HEK293 (cell line): ENCODE measurements at regions not wholly inside any gene's neighbourhood (a gene's known extent, or its start where the extent isn't known, plus 50 kb on each side); places are given as distances from the start of the nearest gene placed in this dataset.

Source experiments
- CTCF ChIA-PET: fragments of 350-600 bp; formaldehyde crosslinking; extraction: SDS; loops from one replicate; lab custom pipeline; 2021; ENCODE audit warnings: antibody characterized with exemption; lab: Yijun Ruan, JAX
- POLR2A ChIA-PET: fragments of 300-600 bp; formaldehyde crosslinking; extraction: SDS; loops from one replicate; lab custom pipeline; 2020; ENCODE audit warnings: antibody characterized with exemption, inconsistent platforms; lab: Yijun Ruan, JAX
- H3K27ac ChIP-seq: fragments of 200-500 bp; sonication (Bioruptor generic); 2 replicates; pipeline ENCODE4 v1.5.1; 2014; ENCODE audit warnings: low read depth, low read length, control low read depth, inconsistent platforms; ENCODE audit errors: extremely low read depth
- H3K36me3 ChIP-seq, 2 experiments: fragments of 200-500 bp in 1 of 2; sonication (Bioruptor generic) in 1 of 2; 1 replicate in 1 of 2; 2 replicates in 1 of 2; pipeline ENCODE4 v1.5.1; 2014 to 2017; ENCODE audit warnings: inconsistent platforms in 2 of 2, low read length in 2 of 2; ENCODE audit not compliant: control insufficient read depth in 2 of 2, insufficient read depth in 1 of 2
- H3K4me1 ChIP-seq: fragments of 200-500 bp; sonication (Bioruptor generic); 2 replicates; pipeline ENCODE4 v1.5.1; 2014; ENCODE audit warnings: mild to moderate bottlenecking, low read length, inconsistent platforms; ENCODE audit not compliant: control insufficient read depth, insufficient read depth
- H3K4me3 ChIP-seq: 2 replicates; pipeline ENCODE4 v1.5.1; 2011; ENCODE audit warnings: low read depth, mild to moderate bottlenecking, control low read depth, low read length, moderate library complexity
- H3K9me3 ChIP-seq: fragments of 200-500 bp; sonication (Bioruptor generic); 2 replicates; pipeline ENCODE4 v1.5.1; 2014; ENCODE audit warnings: low read depth, low read length, inconsistent platforms; ENCODE audit not compliant: control insufficient read depth, insufficient read depth
- EGR2 ChIP-seq: fragments of 450-650 bp; formaldehyde crosslinking; IDR thresholded peaks from 2 replicates; pipeline ENCODE4 v1.5.1; 2016; ENCODE audit warnings: low read depth, missing biosample characterization, missing genetic modification characterization
- GLIS1 ChIP-seq: fragments of 450-650 bp; formaldehyde crosslinking; IDR thresholded peaks from 2 replicates; pipeline ENCODE4 v1.5.1; 2016; ENCODE audit warnings: missing biosample characterization, missing genetic modification characterization
- KLF9 ChIP-seq: fragments of 450-650 bp; formaldehyde crosslinking; IDR thresholded peaks from 2 replicates; pipeline ENCODE4 v1.5.1; 2016; ENCODE audit warnings: missing biosample characterization, missing genetic modification characterization, low read depth
- SCRT1 ChIP-seq: fragments of 450-650 bp; formaldehyde crosslinking; IDR thresholded peaks from 2 replicates; pipeline ENCODE4 v1.5.1; 2016; ENCODE audit warnings: missing biosample characterization, missing genetic modification characterization, borderline replicate concordance
- YY1 ChIP-seq: fragments of 450-650 bp; formaldehyde crosslinking; IDR thresholded peaks from 2 replicates; pipeline ENCODE4 v1.5.1; 2018; ENCODE audit warnings: missing biosample characterization, missing genetic modification characterization
- ZBTB1 ChIP-seq: fragments of 450-650 bp; formaldehyde crosslinking; IDR thresholded peaks from 2 replicates; pipeline ENCODE4 v1.5.1; 2016; ENCODE audit warnings: missing biosample characterization, missing genetic modification characterization
- ZNF114 ChIP-seq: fragments of 450-650 bp; formaldehyde crosslinking; IDR thresholded peaks from 2 replicates; pipeline ENCODE4 v1.5.0; 2017; ENCODE audit warnings: missing biosample characterization, missing genetic modification characterization
- ZNF155 ChIP-seq: fragments of 450-650 bp; formaldehyde crosslinking; IDR thresholded peaks from 2 replicates; pipeline ENCODE4 v1.5.1; 2016; ENCODE audit warnings: missing biosample characterization, missing genetic modification characterization
- ZNF169 ChIP-seq: fragments of 450-650 bp; formaldehyde crosslinking; IDR thresholded peaks from 2 replicates; pipeline ENCODE4 v1.5.1; 2016; ENCODE audit warnings: missing biosample characterization, missing genetic modification characterization
- ZNF350 ChIP-seq: fragments of 450-650 bp; formaldehyde crosslinking; IDR thresholded peaks from 2 replicates; pipeline ENCODE4 v1.5.0; 2017; ENCODE audit warnings: missing biosample characterization, mild to moderate bottlenecking, missing genetic modification characterization
- ZNF626 ChIP-seq: fragments of 450-650 bp; sonication (Bioruptor Pico); formaldehyde crosslinking; IDR thresholded peaks from 2 replicates; pipeline ENCODE4 v1.5.1; 2018; ENCODE audit warnings: missing biosample characterization, missing genetic modification characterization, inconsistent platforms
- ZNF747 ChIP-seq: fragments of 450-650 bp; formaldehyde crosslinking; IDR thresholded peaks from 2 replicates; pipeline ENCODE4 v1.5.1; 2016; ENCODE audit warnings: missing biosample characterization, missing genetic modification characterization
- ZNF768 ChIP-seq: fragments of 450-650 bp; formaldehyde crosslinking; IDR thresholded peaks from 2 replicates; pipeline ENCODE4 v1.5.1; 2018; ENCODE audit warnings: missing biosample characterization, mild to moderate bottlenecking, missing genetic modification characterization
- ZNF837 ChIP-seq: fragments of 450-650 bp; formaldehyde crosslinking; IDR thresholded peaks from 2 replicates; pipeline ENCODE4 v1.5.1; 2016; ENCODE audit warnings: missing biosample characterization, missing genetic modification characterization
- ZNF843 ChIP-seq: fragments of 450-650 bp; formaldehyde crosslinking; IDR thresholded peaks from 2 replicates; pipeline ENCODE4 v1.5.1; 2016; ENCODE audit warnings: missing biosample characterization, missing genetic modification characterization
- ZSCAN16 ChIP-seq: fragments of 450-650 bp; formaldehyde crosslinking; IDR thresholded peaks from 2 replicates; pipeline ENCODE4 v1.5.1; 2016; ENCODE audit warnings: missing biosample characterization, missing genetic modification characterization
- TF ChIP-seq, protein P1 (sequence below): fragments of 450-650 bp; formaldehyde crosslinking; IDR thresholded peaks from 2 replicates; pipeline ENCODE4 v1.5.1; 2016; ENCODE audit warnings: missing biosample characterization, missing genetic modification characterization, borderline replicate concordance

DNA sequence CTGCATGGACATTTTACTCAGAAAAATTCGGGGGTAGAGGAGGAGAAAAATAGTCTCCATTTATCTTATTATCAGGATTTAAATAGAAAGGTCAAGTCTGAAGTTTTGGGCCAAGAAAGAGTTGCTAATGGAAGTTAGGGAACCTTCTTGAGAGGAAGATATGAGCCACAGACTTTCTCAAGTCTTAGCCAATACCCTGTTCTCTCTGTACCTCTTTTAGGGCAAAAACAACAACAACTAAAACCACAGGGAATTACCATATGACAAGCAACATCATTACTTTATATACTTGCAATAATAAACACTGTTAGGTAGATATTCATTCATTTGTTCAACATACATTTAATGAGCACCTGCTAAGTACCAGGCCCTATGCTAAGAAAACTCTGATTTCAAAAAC is 282.2 kb upstream of the CDH5 start (continued):
- TF ChIP-seq ZNF155 (tag by site-specific recombination): no peak
- TF ChIP-seq YY1 (tag by site-specific recombination): no peak
- no peak for TF ChIP-seq ZNF114
- TF ChIP-seq ZNF843 (tag by site-specific recombination): no peak
- no peak for TF ChIP-seq ZBTB1
- no peak for TF ChIP-seq KLF9

GRCh38 chr16:66083171-66083570 is 283.3 kb upstream of the CDH5 start:
- no peaks in the 10 kb centered on the region for H3K4me1 ChIP-seq
- no peak for TF ChIP-seq GLIS1 (tag by site-specific recombination)
- no peaks in the 10 kb centered on the region for H3K36me3 ChIP-seq
- no peak overlapping the region for H3K4me3 ChIP-seq
- ChIA-PET CTCF (no interaction called here), POLR2A (interaction anchor here (0.6 kb wide), 1 partner anchor 375 kb away, joined by 3 read pairs; no protein-coding TSS in a partner anchor)
- no peaks in the 10 kb centered on the region for H3K9me3 ChIP-seq
- H3K27ac ChIP-seq: no peak overlapping the region

- no peaks in the 10 kb centered on the region for H3K4me1 ChIP-seq
- ChIA-PET CTCF (no interaction called here), POLR2A (no interaction called here)
- TF ChIP-seq ZNF169 (tag by site-specific recombination) (no peak), ZNF114 (no peak), ZNF747 (tag by site-specific recombination) (no peak), ZSCAN16 (no peak), SCRT1 (tag by site-specific recombination) (no peak), ZNF837 (tag by site-specific recombination) (no peak), ZNF350 (tag by site-specific recombination) (no peak), ZNF626 (tag by site-specific recombination) (no peak), ZNF768 (tag by site-specific recombination) (no peak)
- TF ChIP-seq, protein P1, sequence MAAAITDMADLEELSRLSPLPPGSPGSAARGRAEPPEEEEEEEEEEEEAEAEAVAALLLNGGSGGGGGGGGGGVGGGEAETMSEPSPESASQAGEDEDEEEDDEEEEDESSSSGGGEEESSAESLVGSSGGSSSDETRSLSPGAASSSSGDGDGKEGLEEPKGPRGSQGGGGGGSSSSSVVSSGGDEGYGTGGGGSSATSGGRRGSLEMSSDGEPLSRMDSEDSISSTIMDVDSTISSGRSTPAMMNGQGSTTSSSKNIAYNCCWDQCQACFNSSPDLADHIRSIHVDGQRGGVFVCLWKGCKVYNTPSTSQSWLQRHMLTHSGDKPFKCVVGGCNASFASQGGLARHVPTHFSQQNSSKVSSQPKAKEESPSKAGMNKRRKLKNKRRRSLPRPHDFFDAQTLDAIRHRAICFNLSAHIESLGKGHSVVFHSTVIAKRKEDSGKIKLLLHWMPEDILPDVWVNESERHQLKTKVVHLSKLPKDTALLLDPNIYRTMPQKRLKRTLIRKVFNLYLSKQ (tag by site-specific recombination): no peak
- no peaks in the 10 kb centered on the region for H3K9me3 ChIP-seq
- no peak overlapping the region for H3K27ac ChIP-seq
- H3K36me3 ChIP-seq: no peaks in the 10 kb centered on the region
- no peak overlapping the region for H3K4me3 ChIP-seq
These were observed 284.1 kb upstream of the CDH5 start for GRCh38 chr16:66082424-66082823.

- TF ChIP-seq ZBTB1: no peak
- peak; percentile 43; the same call in 1 of the 2 replicates for TF ChIP-seq EGR2 (tag by site-specific recombination)
- no peaks in the 10 kb centered on the region for H3K36me3 ChIP-seq
- POLR2A ChIA-PET: no interaction called here
- CTCF ChIA-PET: no interaction called here
- H3K4me1 ChIP-seq: no peaks in the 10 kb centered on the region
- H3K4me3 ChIP-seq: no peak overlapping the region
- no peaks in the 10 kb centered on the region for H3K9me3 ChIP-seq
- H3K27ac ChIP-seq: no peak overlapping the region
These were observed 284.6 kb upstream of the CDH5 start for GRCh38 chr16:66081775-66082366.
